ENCODE measurements at regions not wholly inside any gene's neighbourhood (a gene's known extent, or its start where the extent isn't known, plus 50 kb on each side); places are given as distances from the start of the nearest gene placed in this dataset.
A peak's percentile ranks its signal among the peaks of the same experiment; 100 is the strongest.

GRCh38 chr11:121780971-121781370 lies 328.2 kb upstream of the SORL1-AS1 start:
- DNase-seq: no peak

GRCh38 chr11:121777056-121777455 lies 324.3 kb upstream of the SORL1-AS1 start:
- DNase-seq: no peak

GRCh38 chr11:121775276-121775675 lies 322.5 kb upstream of the SORL1-AS1 start:
- DNase-seq: no peak

GRCh38 chr11:121773076-121773475 lies 320.3 kb upstream of the SORL1-AS1 start:
- no peak for DNase-seq

- no peak for DNase-seq
Observed at GRCh38 chr11:121770939-121771595, 318.3 kb upstream of the SORL1-AS1 start.

GRCh38 chr11:121769191-121769590 lies 316.4 kb upstream of the SORL1-AS1 start:
- DNase-seq: no peak

GRCh38 chr11:121767433-121767832 lies 314.7 kb upstream of the SORL1-AS1 start:
- peak; percentile 85 to 93 (median 92) for DNase-seq

GRCh38 chr11:121766991-121767390 lies 314.2 kb upstream of the SORL1-AS1 start:
- no peak for DNase-seq

- no peak for DNase-seq
Observed at GRCh38 chr11:121766166-121766565, 313.4 kb upstream of the SORL1-AS1 start.

- peak; percentile 8 to 34 (median 22) for DNase-seq
Observed at GRCh38 chr11:121763526-121763925, 310.8 kb upstream of the SORL1-AS1 start.

- DNase-seq: peak in 1 of 3 donors; percentile 15
Observed at GRCh38 chr11:121762820-121763219, 310.1 kb upstream of the SORL1-AS1 start.

GRCh38 chr11:121761186-121761585 lies 308.4 kb upstream of the SORL1-AS1 start:
- no peak for DNase-seq

GRCh38 chr11:121757480-121758125 lies 304.8 kb upstream of the SORL1-AS1 start:
- DNase-seq: peak in 2 of 3 donors; percentile 10 to 26

GRCh38 chr11:121755906-121756305 lies 303.1 kb upstream of the SORL1-AS1 start:
- DNase-seq: no peak

- DNase-seq: no peak
Observed at GRCh38 chr11:121755191-121755590, 302.4 kb upstream of the SORL1-AS1 start.

GRCh38 chr11:121754598-121754997 lies 301.8 kb upstream of the SORL1-AS1 start:
- DNase-seq: no peak

- DNase-seq: no peak
Observed at GRCh38 chr11:121749691-121750090, 296.9 kb upstream of the SORL1-AS1 start.

GRCh38 chr11:121748068-121748467 lies 295.3 kb upstream of the SORL1-AS1 start:
- DNase-seq: no peak

- no peak for DNase-seq
Observed at GRCh38 chr11:121743285-121743684, 290.5 kb upstream of the SORL1-AS1 start.

- no peak for DNase-seq
Observed at GRCh38 chr11:121741761-121742361, 289.1 kb upstream of the SORL1-AS1 start.

GRCh38 chr11:121741351-121741760 lies 288.6 kb upstream of the SORL1-AS1 start:
- DNase-seq: no peak

- no peak for DNase-seq
Observed at GRCh38 chr11:121740902-121741301, 288.1 kb upstream of the SORL1-AS1 start.

- DNase-seq: no peak
Observed at GRCh38 chr11:121733858-121734257, 281.1 kb upstream of the SORL1-AS1 start.

- no peak for DNase-seq
Observed at GRCh38 chr11:121727942-121728341, 275.2 kb upstream of the SORL1-AS1 start.
